OCI-LY7 (cell line): ENCODE measurements at regions not wholly inside any gene's neighbourhood (a gene's known extent, or its start where the extent isn't known, plus 50 kb on each side); places are given as distances from the start of the nearest gene placed in this dataset.

Experiments used
- BruUV-seq: library from RNA; stranded (reverse); fragments of 400-500 nt; replicated peaks from 2 replicates; lab custom pipeline; 2021; lab: Mats Ljungman, UMichigan
- CTCF ChIA-PET: fragments of 300-600 bp; sonication (Branson Sonifier 250); formaldehyde crosslinking; loops from one replicate; lab custom pipeline; 2022; ENCODE audit warnings: antibody characterized with exemption; ENCODE audit not compliant: unreplicated experiment; lab: Charles Lee
- POLR2A ChIA-PET: fragments of 300-600 bp; sonication (Branson Sonifier 250); formaldehyde crosslinking; loops from one replicate; lab custom pipeline; 2022; ENCODE audit warnings: antibody characterized with exemption; lab: Charles Lee
- DNase-seq: peaks from one replicate; pipeline ENCODE4 v3.0.0-alpha.2; 2015; ENCODE audit warnings: low spot score
- H2AFZ ChIP-seq: fragments of 200-600 bp; sonication (generic), shearing (Covaris generic); 2 replicates; pipeline ENCODE4 v1.6.1; 2014; ENCODE audit warnings: mild to moderate bottlenecking, antibody characterized with exemption, low read length, moderate library complexity
- H3K27ac ChIP-seq: fragments of 200-600 bp; sonication (generic); 2 replicates; pipeline ENCODE4 v1.5.1; 2014; ENCODE audit warnings: mixed run types, low read depth, mild to moderate bottlenecking, moderate library complexity, low read length, inconsistent platforms; ENCODE audit not compliant: poor library complexity, severe bottlenecking
- H3K36me3 ChIP-seq: fragments of 200-600 bp; sonication (generic); 2 replicates; pipeline ENCODE4 v1.6.1; 2014; ENCODE audit warnings: mild to moderate bottlenecking, antibody characterized with exemption, low read length, moderate library complexity, mixed read lengths; ENCODE audit not compliant: insufficient read depth
- H3K4me1 ChIP-seq: fragments of 200-600 bp; sonication (generic); 2 replicates; pipeline ENCODE4 v1.5.1; 2014; ENCODE audit warnings: mild to moderate bottlenecking, low read length; ENCODE audit not compliant: insufficient read depth, poor library complexity, severe bottlenecking
- H3K4me2 ChIP-seq: fragments of 200-600 bp; sonication (generic); 2 replicates; pipeline ENCODE4 v1.6.1; 2014; ENCODE audit warnings: mild to moderate bottlenecking, low read length
- H3K4me3 ChIP-seq: fragments of 200-600 bp; sonication (generic); 2 replicates; pipeline ENCODE4 v1.5.1; 2014; ENCODE audit warnings: mild to moderate bottlenecking, low read depth, low read length; ENCODE audit not compliant: poor library complexity, severe bottlenecking
- H3K79me2 ChIP-seq: fragments of 200-600 bp; sonication (generic); 2 replicates; pipeline ENCODE4 v1.6.1; 2016; ENCODE audit warnings: low read depth, mild to moderate bottlenecking, low read length, moderate library complexity, mixed read lengths; ENCODE audit not compliant: insufficient read depth
- H3K9me2 ChIP-seq: fragments of 200-600 bp; sonication (generic); 2 replicates; pipeline ENCODE4 v1.6.1; 2016; ENCODE audit warnings: mild to moderate bottlenecking, low read length, mixed read lengths; ENCODE audit not compliant: insufficient read depth
- H3K9me3 ChIP-seq: fragments of 200-600 bp; sonication (generic); 2 replicates; pipeline ENCODE4 v1.6.1; 2014; ENCODE audit warnings: mild to moderate bottlenecking, mixed run types, low read length, mixed read lengths
- H4K20me1 ChIP-seq: fragments of 200-600 bp; sonication (generic); 2 replicates; pipeline ENCODE4 v1.6.1; 2014; ENCODE audit warnings: mild to moderate bottlenecking, antibody characterized with exemption, low read length, moderate library complexity, mixed read lengths; ENCODE audit not compliant: insufficient read depth
- EZH2phosphoT487 ChIP-seq: fragments of 200-600 bp; sonication (generic); IDR thresholded peaks from 2 replicates; pipeline ENCODE4 v1.6.1; 2018; ENCODE audit warnings: low read depth, borderline replicate concordance, mild to moderate bottlenecking, mixed run types, antibody characterized with exemption, low read length, moderate library complexity, mixed read lengths
- intact Hi-C: fragments of 100-400 bp; cut with micrococcal nuclease; formaldehyde crosslinking; loops from one replicate; pipeline ENCODE4 v1.10.0; 2022; ENCODE audit not compliant: unreplicated experiment
- TF ChIP-seq, protein P1 (sequence below): fragments of 200-600 bp; sonication (generic); conservative IDR thresholded peaks from 2 replicates; pipeline ENCODE4 v1.5.1; 2014; ENCODE audit warnings: mild to moderate bottlenecking, antibody characterized with exemption, low read length, moderate library complexity, mixed read lengths

- H3K4me3 ChIP-seq = no peak overlapping the region
- no peaks in the 10 kb centered on the region for H3K79me2 ChIP-seq
- CTCF ChIA-PET = no interaction called here
- POLR2A ChIA-PET = no interaction called here
- no TSS peak for BruUV-seq
- H4K20me1 ChIP-seq = no peaks in the 10 kb centered on the region
- no peaks in the 10 kb centered on the region for H3K9me3 ChIP-seq
- no peak overlapping the region for H3K27ac ChIP-seq
- no peak overlapping the region for H3K4me2 ChIP-seq
- H3K4me1 ChIP-seq = no peaks in the 10 kb centered on the region
- intact Hi-C loops = no loop called here
- TF ChIP-seq, protein P1, sequence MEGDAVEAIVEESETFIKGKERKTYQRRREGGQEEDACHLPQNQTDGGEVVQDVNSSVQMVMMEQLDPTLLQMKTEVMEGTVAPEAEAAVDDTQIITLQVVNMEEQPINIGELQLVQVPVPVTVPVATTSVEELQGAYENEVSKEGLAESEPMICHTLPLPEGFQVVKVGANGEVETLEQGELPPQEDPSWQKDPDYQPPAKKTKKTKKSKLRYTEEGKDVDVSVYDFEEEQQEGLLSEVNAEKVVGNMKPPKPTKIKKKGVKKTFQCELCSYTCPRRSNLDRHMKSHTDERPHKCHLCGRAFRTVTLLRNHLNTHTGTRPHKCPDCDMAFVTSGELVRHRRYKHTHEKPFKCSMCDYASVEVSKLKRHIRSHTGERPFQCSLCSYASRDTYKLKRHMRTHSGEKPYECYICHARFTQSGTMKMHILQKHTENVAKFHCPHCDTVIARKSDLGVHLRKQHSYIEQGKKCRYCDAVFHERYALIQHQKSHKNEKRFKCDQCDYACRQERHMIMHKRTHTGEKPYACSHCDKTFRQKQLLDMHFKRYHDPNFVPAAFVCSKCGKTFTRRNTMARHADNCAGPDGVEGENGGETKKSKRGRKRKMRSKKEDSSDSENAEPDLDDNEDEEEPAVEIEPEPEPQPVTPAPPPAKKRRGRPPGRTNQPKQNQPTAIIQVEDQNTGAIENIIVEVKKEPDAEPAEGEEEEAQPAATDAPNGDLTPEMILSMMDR = no peak
- TF ChIP-seq EZH2phosphoT487 = no peak
- H3K36me3 ChIP-seq = no peaks in the 10 kb centered on the region
- no peaks in the 10 kb centered on the region for H3K9me2 ChIP-seq
- H2AFZ ChIP-seq = no peak overlapping the region
- no peak for DNase-seq
Observed at GRCh38 chrY:19015854-19016253, 242.3 kb upstream of the HSFY2 start.

DNA sequence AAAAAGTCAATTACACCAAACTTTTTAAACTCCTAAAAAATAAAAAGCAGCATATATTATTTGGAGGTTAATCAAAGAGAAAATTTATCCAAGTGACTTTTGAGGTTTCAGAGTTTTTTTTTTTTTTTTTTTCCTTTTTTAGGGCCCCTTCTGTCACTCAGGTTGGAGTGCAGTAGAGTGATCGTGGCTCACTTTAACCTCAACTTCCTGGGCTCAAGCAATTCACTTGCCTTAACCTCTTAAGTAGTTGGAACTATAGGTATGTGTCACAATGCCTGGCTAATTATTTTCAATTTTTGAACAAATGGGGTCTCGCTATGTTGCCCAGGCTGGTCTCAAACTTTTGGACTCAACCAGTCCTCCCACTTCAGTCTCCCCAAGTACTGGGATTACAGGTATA, 241.7 kb upstream of the HSFY2 start:
- POLR2A ChIA-PET = no interaction called here
- no TSS peak for BruUV-seq
- Histone ChIP-seq H2AFZ (no peak overlapping the region), H3K9me3 (no peaks in the 10 kb centered on the region), H4K20me1 (no peaks in the 10 kb centered on the region), H3K4me1 (no peaks in the 10 kb centered on the region), H3K9me2 (no peaks in the 10 kb centered on the region), H3K36me3 (no peaks in the 10 kb centered on the region), H3K4me3 (no peak overlapping the region), H3K4me2 (no peak overlapping the region), H3K27ac (no peak overlapping the region), H3K79me2 (no peaks in the 10 kb centered on the region)
- TF ChIP-seq, protein P1 = no peak
- TF ChIP-seq EZH2phosphoT487 = no peak
- CTCF ChIA-PET = no interaction called here
- no peak for DNase-seq
- intact Hi-C loops = no loop called here

GRCh38 chrY:19012985-19013384, 239.4 kb upstream of the HSFY2 start:
- no peaks in the 10 kb centered on the region for H3K36me3 ChIP-seq
- no TSS peak for BruUV-seq
- intact Hi-C loops = no loop called here
- H3K4me1 ChIP-seq = no peaks in the 10 kb centered on the region
- H4K20me1 ChIP-seq = no peaks in the 10 kb centered on the region
- ChIA-PET POLR2A (no interaction called here), CTCF (no interaction called here)
- H3K9me3 ChIP-seq = no peaks in the 10 kb centered on the region
- no peak overlapping the region for H3K4me2 ChIP-seq
- no peaks in the 10 kb centered on the region for H3K9me2 ChIP-seq
- H3K27ac ChIP-seq = no peak overlapping the region
- TF ChIP-seq EZH2phosphoT487 = no peak
- TF ChIP-seq, protein P1 = no peak
- no peak overlapping the region for H2AFZ ChIP-seq
- H3K79me2 ChIP-seq = no peaks in the 10 kb centered on the region
- DNase-seq = no peak
- H3K4me3 ChIP-seq = no peak overlapping the region
